ENCODE measurements at regions not wholly inside any gene's neighbourhood (a gene's known extent, or its start where the extent isn't known, plus 50 kb on each side); places are given as distances from the start of the nearest gene placed in this dataset.

DNA sequence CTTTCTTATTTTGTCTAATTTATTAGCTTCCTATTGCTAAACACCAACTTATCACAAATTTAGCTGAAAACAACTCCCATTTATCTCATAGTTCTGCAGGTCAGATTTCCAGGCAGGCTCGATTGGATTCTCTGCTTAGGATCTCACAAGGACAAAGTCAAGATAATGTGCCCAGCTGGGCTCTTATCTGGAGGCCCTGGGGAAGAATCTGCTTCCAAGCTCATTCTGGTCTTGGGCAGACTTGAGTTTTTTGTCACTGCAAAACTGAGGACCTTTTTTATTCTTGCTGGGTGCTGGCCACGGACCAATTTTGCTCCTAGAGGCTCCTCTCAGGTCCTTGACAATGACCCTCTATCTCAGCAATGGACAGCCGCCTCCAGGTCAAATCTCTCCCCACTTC is 215.5 kb downstream of the TRIB2 start:
- no peak for DNase-seq

DNA sequence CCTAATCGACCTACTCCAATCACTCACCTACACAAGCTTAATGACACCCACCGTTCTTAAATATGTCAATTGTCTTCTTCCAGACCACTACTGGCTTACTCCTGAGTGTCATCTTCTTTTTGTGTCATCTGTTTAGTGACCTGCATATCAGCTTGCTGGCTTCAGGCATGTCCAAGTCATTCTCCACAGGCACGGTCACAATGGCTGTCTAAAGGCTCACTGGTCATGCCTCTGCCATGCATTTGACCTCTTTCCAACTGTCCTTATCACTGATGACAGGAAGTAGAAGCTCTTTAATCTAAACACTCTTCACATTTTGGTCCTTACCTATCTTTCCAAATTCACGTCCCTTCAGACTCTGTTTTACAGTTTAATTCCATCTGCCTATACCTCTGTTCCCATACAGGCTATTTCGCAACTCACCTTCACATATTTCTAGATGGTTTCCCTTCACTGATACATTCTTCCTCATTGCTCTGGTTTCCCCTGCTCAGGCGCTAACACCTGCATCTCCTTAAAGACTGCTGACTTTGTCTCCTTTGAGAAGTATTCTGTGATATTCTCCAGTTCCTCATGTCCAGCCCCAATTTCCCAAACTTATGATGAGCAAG is 217.5 kb downstream of the TRIB2 start:
- no peak for DNase-seq

DNA sequence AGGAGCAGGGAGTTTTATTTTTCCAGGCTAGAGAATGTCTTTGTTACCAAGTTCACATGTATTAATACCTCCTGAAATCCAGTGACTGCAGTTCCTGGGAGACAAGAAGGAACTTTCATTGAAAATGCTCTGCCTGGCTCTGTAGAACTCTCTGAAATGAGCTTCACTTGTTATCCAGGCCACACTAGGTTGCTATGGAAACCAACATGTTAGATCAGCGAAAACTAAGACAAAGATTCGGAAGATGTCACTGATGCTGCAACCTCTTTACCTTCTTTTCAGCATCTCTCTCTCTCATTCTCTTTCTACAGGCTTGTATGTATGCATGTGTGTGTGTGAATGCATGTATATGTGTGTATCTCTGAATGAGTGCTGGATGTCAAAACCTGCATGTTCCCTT is 218.5 kb downstream of the TRIB2 start:
- no peak for DNase-seq

DNA sequence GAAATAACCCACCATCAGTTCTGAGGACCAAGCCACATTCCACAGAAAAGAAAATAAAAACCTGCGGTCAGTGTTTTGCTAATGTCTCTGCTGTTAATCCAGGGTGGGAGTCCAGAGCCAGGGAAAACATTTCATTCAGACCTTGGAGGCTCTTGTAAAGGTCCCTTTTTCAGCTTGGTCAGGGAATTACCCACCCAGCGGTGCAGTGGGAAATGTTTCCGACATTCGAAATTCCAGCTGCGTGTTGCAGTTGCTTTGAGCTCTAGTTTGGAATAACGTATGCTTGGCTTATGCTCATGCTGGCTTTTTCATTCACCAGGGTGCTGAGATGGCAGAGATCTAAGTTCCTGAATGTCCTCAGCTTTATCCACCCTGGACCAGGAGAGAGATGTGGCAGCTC is 219.1 kb downstream of the TRIB2 start:
- DNase-seq, result no peak

DNA sequence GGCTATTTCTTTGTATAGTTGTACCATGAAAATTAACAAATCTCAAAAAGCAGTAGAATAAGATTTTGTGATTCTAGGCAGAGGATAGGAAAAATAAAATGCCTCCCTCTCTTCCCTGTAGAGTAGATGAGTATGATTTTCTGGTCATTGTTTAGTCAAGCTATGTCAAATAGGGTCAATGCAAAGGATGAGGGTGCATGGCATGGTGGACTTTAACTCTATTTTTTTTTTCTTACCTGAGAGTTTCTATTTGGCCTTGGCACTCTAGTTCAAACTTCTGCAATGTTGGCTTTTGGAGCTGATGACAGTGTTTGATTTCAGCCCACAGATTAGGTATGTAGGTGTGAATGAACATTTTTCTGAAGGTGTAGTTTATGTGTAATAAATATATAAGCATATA is 224.5 kb downstream of the TRIB2 start:
- no peak for DNase-seq

DNA sequence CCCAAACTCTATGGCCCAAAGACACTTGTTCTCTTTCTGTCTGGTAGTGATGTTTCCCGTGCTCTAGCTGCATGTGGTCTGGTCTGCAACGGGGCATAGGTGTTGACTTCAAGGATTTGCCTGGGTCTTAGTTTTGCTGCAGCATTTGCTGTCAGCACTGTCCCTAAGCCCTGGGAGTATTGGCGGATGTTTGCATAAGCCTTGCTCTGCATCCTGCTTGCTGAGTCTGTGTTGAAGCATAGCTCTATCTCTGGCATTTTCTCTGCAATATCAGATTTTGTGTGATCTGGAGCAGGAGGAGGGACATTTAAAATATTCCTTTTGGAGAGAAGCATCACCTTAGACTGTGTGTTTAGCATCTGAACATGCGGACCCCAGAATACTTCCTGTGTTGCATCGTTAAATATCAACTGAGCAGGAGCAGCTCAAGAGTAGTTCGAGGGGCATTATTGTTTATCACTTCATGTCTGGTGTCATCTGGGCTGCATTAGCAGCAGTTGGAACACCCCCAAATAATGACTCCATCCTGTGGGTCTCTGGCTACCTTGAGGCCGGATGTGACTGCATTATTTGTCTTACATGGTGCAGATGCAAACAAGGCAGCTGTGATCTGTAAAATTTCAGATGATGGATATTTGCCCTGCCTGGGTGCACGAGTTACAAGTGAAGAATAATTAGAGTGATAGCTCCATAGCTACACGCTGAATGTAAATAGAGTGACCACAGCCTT is 231.7 kb downstream of the TRIB2 start:
- DNase-seq, result no peak

DNA sequence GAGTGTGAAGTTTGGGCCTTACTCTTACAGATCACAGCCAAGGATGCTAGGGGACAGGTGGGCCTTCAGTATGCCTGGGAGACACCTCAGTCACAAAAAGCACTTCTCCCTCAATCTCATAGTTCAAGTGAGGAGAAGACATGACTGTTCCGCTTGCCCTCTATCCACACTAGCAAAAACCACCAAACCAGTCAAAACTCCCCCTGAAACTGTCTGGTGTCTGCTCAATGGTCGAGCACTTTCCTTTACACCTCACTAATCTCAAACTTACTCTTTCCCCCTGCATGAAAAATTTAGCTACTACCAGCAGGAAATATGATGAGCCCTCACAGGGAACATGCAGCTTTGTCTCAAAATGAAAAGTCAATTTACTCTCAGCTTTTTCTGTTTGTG is 232.2 kb downstream of the TRIB2 start:
- DNase-seq, result no peak

DNA sequence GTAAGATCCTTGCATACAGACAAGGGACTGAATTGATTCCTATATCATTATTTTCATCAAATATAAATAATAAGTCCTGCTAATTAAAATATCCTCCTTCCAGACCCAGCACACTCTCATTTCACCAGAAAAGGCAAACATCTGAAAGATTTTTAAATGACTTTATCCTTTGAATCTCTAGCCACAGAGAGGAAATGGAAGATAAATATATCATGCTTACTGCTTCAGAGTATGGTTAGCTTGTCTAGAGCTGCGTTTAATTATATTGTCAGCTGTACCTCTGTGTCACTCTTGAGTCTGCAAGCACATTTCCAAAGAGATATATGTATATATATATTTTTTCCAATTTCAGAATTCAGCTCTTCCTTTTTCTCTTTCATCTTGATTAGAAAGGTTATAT is 232.7 kb downstream of the TRIB2 start:
- no peak for DNase-seq

DNA sequence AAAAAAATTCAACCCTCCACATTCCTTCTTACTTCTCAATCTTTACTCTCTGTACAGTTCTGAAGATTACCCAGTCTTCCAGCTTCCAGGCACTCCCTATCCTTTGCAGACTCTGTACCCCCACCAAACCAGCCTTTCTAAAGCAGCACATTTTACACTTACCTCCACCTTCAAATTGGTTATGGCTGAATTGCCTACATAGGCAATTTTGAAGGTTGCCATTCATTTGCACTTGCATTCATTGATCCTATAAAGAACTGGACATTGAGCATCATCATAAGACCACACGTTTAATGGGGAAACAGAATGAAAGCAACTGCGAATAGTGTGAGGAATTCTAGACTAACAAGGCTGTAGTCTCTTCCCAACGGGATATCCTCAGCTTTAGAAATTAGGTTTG is 233.4 kb downstream of the TRIB2 start:
- DNase-seq, result no peak

DNA sequence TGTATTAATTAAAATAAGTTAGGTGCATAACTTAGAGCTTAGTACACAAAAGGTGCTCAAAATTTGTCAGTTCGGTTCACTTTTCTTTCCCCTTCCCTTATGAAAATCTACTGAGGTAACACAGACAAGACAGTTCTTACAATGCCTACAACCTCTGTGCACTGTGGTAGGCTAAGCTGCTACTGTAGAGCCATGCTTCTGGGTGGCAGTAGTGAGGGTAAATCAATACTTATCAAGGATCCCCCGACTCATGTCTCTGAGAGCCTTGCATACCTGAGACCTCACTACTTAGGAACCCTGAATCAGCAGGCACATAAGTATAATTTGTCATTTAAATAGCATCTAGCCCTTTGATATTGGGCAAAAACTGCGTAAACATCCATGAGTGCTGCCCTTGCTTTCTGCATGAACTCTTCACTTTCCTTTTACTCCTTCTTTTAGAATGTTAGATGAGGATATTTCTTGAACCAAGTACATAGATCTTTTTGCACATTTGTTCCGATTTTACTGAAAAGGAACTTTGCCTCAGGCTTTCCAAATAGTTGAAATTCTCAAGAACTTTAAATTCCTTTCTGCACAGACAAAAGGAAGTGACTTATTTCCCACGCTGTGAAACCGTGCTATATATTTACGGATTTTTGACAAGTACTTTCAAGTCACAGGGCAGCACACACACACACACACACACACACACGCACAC is 234.4 kb downstream of the TRIB2 start:
- no peak for DNase-seq

DNA sequence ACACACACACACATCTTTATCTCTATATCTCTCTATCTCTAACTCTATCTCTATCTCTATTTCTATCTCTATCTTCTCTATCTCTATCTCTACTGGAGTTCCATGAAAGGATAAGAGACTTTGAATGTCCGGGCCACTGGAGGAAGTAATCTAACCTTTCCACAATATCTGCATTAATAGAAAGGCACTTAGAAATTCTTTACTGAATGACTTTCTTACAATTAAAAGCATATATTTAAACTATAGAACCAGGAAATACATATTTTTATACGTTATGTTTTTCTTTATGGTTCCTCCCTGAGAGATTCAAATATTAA is 234.9 kb downstream of the TRIB2 start:
- no peak for DNase-seq

DNA sequence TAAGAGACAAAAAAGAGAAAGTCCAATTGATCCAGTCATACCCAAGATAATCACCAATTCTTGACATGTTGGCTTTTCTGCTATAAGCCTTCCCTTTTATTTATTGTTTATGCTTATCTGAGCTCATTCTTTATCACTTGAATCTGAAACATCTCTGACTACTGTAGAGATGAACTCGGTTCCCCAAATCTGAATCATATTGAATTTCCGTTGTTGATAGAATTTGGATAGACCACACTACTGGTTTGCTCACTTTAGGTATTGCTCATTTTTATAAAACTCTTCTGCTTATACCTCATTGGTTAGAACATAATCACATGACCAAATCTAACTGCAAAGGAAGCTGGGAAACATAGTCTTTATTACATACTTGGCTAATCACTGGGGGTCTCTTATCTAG is 236.9 kb downstream of the TRIB2 start:
- no peak for DNase-seq

DNA sequence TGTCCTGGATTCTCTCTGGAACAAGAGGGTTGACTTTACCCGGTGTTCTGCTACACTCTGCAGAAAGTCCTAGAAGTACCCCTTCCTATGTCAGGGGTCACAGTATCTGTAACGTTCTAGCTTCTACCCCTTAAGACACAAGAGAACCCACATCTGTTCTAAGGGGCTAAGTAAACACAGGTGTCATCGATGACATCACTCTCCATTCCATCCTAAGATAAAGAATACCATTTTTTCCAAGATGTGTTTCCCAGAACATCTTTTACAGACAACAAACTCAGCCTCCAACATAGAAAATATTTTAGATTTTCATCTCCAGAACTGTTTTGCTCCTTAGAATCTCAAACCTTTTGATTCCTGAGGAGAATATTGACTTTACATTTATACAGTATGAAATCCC is 239.1 kb downstream of the TRIB2 start:
- no peak for DNase-seq

DNA sequence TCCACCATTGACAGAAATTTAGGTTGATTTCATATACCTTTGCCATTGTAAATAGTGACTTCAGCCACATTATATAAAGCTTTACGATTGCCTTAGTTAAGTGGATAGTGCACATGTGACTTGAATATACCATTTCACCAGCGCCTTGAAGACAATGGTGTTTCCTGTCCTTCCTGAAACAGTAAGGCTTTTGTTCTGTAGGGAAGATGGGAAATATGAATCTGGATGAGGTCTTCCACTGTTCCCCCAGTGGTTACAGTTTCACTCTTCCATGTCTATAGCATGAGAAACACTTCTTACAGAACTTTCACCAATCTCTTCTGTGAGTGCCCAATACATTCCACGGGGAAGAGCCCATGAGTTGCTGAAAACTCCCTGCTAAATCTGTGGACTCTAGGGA is 240.5 kb downstream of the TRIB2 start:
- no peak for DNase-seq

DNA sequence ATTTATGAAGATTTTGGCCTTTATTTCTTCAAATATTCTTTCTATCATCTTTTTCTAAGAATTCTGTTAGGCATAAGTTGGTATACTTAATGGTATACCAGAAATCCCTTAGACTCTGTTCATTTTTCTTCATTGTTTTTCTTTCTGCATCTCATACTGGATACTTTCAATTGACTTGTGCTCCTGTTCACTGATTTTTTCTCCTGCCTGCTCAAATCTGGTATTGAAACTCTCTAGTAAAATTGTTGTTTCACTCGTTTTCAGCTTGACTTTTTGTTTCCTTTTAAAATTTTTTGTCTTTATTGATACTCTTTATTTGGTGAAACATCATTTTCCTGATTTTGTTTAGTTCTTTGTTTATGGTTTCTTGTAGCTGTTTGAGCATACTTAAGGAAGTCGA is 243.2 kb downstream of the TRIB2 start:
- no peak for DNase-seq

DNA sequence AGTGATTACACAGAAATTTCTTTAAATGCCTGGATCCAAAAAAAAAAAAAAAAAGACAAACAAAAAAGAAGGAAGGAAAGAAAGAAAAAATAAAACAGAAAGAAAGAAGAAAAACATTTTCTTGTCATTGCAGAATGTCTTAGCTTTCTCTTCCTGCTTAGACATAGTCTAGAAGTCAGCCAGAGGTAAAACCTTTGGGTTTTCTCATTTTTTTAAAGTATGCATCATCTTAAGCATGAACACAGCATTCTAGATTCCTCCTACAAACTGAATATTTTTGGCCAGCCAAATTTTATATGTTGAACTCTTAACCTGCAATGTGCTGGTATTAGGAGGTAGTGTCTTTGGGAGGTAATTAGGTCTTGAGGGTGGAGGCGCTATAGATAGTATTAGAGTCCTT is 243.9 kb downstream of the TRIB2 start:
- no peak for DNase-seq

DNA sequence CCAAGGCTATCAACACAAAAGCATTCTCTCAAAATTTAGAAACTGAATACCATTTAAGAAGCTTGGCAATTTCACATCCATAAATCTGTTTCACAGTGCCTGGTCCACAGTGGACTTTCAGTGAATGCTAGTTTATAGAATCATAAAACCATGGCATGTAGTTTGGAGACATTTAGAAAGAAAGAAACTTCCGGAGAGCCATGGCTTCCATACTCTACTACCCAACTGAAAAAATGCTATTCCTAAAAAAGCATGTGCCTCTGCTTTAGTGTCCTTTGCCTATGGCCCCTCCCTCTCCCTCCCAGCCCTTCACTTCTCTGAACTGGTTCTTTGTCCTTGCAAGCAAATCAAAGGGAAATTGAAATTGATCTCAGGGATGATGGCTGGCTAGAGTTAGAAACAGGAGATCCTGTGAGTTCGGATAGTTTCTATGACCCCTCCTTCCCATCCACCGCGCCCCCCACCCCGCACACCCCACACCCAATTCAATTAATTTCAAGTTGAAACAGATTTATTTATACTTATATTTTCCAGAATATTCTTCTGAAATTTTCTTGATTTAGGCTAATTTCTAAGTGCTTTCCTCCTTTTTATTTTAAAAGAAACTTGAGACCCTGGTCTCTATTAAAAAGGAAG is 248.3 kb downstream of the TRIB2 start:
- no peak for DNase-seq

DNA sequence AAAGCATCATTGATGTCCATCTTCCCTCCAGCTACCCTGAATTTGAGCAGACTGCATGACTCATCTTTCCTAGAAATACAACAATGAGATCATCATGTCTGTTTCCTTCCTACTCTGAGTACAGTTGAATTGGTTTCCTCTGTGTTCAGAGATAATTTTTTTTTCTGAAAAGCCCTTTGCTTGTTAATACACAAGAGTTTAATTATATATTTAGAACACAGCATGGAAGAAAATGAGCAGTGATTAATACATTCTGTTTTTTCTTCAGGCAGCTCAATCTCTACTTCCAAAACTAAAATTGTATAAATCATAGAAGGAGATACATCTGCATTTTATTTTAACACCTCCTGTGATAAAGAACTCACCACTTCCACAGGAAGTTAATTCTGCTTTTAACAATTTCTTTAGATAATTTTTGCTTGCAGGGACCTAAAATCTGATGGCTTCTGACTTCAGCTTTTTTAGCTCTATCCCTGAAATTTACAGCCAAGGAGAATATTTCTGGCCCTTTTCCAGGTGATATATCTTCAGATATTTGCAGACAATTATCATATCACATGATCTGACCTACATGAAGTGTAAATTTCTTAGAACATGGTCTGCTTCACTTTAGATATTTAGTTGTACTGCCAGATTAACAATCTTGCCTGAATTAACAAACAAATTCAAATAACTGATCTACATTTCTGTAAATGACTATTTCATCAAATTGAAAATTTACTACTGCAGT is 249.0 kb downstream of the TRIB2 start:
- no peak for DNase-seq

DNA sequence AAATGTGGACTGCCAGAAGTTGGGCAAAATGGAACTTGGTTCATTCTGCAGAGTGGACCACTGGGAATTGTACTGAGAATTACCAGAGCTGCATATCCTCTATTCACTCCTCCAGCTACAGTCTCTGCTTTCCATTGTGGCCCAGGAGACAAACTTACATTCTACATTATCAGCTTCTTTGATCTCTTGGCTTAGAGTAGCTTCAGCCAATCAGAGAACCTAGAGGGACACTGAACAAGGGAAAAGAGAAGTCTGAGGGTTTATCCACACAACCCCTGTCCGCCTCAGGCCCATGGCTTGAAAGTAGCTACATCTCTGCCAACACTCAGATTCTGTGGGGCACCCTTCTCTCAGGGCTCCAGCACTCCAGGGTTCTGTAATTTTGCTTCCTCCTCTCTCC is 251.1 kb downstream of the TRIB2 start:
- no peak for DNase-seq

DNA sequence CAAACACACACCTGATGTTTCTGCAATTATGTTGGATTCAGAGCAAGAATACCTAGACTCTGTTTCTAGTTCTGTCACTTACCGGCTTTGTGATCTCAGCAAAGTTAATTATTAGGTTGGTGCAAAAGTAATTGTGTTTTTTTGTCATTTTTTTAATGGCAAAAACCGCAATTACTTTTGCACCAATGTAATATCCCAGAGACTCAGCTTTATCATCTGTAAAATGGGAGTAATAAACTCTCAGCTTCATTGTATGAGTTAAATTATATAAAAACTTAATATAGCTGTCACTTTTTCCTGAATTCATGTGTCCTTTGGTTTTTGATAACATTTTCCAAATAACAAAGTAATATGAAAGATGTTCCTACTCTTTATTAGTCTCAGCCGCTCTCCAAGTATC is 251.7 kb downstream of the TRIB2 start:
- no peak for DNase-seq

DNA sequence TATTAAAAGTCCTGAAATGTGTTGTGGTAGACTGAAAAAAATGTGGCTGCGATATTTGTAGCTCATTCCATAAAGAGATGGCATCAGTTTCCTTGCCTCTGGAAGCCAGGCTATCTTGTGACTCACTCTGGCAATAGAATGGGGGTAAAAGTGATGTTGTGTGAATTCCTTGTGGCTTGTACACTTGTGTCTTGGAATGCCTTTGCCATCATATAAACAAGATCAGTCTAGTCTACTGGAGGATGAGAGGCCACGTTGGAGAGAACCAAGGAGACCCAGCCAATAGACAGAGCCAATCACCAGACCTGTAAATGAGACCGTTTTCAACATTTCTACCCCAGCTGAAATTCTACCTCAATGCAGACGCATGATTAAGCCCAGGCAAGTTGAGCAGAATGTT is 254.1 kb downstream of the TRIB2 start:
- no peak for DNase-seq

DNA sequence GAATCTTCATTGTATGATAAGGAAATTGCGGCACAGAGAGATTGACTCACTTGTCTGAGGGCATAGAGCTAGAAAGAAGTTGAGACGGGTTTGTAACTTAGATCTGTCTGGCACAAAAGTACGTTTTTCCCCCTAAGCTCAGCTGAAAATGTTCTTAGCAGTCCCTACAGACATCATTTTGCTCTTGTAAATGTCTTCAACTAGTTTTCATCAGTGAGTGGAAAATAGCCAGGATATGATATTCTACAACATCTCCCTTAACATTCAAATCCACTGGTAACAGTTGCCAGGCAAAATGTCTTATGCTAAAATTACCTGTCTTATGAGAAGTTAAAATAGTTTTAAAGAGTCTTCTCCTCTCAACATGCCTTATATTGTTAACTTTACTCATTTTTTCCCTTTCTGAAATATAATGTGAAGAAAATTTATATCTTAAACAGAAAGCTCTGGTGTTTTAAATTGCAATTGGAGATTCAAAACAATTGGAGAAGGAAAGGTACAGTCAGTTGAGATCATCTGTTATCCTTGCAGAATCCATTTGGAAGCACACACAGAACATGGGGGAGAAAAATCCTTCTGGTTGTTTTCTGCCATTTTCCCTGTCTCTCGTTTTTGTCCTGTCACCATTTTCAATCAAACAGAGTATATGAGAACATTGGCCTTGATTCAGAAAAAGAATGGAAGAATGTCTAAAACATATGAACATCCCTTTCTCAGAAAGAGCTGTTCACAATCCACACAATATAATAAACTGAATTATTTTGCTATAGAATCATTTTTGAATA is 255.0 kb downstream of the TRIB2 start:
- DNase-seq, result no peak
